ENCODE measurements at regions not wholly inside any gene's neighbourhood (a gene's known extent, or its start where the extent isn't known, plus 50 kb on each side); places are given as distances from the start of the nearest gene placed in this dataset.

DNA sequence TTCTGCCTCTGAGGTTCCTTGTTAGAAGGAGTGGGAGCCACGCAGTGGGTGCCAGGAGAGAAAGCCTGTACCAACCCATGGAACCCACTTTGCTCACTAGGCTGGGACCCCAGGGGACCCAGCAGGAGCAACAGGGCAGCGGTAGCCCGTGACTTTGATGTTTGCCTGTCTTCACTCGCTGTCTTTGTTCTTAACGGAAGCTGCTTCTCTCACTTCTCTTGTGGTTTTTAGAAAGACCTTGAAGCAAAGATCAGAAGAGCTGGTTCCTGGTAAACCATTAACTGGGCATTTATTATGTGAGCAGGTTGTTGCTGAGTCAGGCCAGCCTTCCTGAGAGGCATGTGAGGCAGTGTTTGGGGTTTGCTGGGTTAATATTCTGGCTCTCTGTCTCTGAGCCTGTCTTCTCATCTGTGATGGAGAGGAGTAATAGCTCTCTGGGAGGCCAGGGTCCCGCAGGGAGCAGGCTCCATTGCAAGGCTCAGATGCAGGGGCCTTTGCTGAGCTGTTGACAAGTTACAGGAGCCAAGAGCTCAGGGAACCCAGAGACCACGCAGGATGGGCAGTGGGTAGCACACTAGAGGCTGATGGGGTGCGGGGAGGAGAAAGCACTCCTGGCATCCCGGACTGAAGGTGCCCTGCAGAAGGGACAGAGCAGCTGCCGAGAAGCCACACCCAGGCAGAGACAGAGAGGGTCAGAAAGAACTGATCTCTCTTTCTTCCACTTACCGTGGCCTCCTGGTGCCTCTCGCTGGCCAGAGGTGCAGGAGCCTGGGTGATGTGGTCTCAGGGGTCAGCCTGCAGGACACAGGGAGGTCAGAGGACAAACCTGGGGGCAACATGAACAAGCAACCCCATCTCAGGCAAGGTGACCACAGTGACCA is 367.5 kb upstream of the C1orf174 start:
- no peak for TF ChIP-seq CTCF (IDR thresholded peaks at IDR 0.05)
- no peak overlapping the region for H3K4me3 ChIP-seq
- no peaks in the 10 kb centered on the region for H3K4me1 ChIP-seq
- H3K36me3 ChIP-seq: no peaks in the 10 kb centered on the region
- H3K9me3 ChIP-seq: no peaks in the 10 kb centered on the region
- DNase-seq (ENCODE audit: low spot score): no peak
- no peak overlapping the region for H3K27ac ChIP-seq
- no peaks in the 10 kb centered on the region for H3K27me3 ChIP-seq

DNA sequence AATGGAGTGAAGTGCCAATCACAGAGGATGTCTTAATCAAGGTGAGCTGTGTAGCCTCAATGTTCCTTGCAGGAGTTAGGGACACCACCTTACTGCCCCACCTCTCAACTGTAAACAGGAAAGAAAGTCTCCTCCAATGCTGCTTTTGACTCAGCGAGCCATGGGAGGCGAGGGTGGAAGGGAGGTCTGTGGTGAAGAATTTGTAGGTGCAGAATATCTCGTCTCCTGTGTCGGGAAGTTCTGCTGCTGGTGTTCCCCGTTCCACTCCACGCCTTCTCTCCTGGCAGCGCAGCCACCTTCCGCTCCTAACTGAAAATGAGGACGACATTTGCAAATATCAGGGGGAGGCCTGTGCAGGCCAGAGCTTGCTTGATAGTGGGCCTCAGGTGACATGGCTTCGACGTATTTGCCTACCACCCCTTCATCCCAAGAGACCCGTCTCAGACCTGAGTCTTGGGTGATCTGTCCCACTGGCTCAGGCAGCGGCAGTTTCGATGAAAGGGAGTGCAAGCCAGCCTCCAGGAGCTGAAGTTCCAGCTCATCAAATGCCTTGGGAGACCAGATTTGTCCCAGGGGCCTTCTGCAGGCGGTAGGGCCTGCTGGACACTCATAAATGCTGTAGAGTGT is 368.3 kb upstream of the C1orf174 start:
- no peak overlapping the region for H3K27ac ChIP-seq
- TF ChIP-seq CTCF (IDR thresholded peaks at IDR 0.05): no peak
- H3K27me3 ChIP-seq: no peaks in the 10 kb centered on the region
- H3K4me3 ChIP-seq: no peak overlapping the region
- DNase-seq (ENCODE audit: low spot score): no peak
- no peaks in the 10 kb centered on the region for H3K36me3 ChIP-seq
- H3K4me1 ChIP-seq: no peaks in the 10 kb centered on the region
- H3K9me3 ChIP-seq: no peaks in the 10 kb centered on the region

DNA sequence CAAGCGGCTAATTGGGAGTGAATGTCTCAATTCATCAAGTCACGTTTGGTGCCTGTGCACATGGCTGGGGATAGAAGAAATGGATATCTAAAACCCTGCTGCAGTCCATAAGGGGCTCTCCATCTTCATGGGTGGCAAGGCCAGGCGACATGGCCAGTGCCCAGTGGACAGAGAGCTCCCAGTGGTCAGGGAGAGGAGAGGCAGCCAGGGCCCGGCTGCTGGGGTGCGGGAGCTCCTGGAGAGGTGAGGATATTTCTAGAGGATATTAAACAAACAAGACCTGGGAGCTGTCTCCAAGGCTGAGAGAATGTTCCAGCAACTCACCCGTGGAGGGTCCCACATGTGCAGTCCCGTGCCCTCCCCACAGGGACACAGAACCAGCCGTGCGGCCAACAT is 368.8 kb upstream of the C1orf174 start:
- TF ChIP-seq CTCF (IDR thresholded peaks at IDR 0.05): no peak

GRCh38 chr1:4269330-4269729 is 369.3 kb upstream of the C1orf174 start:
- no peak overlapping the region for H3K27ac ChIP-seq
- H3K9me3 ChIP-seq: no peaks in the 10 kb centered on the region
- H3K27me3 ChIP-seq: no peaks in the 10 kb centered on the region
- no peaks in the 10 kb centered on the region for H3K4me1 ChIP-seq
- H3K4me3 ChIP-seq: no peak overlapping the region
- no peaks in the 10 kb centered on the region for H3K36me3 ChIP-seq
- no peak for DNase-seq (ENCODE audit: low spot score)
- TF ChIP-seq CTCF (IDR thresholded peaks at IDR 0.05): no peak

More for the DNA sequence above, 368.8 kb upstream of the C1orf174 start:
- Histone ChIP-seq H3K4me3 (no peak overlapping the region), H3K27me3 (no peaks in the 10 kb centered on the region), H3K4me1 (no peaks in the 10 kb centered on the region), H3K9me3 (no peaks in the 10 kb centered on the region), H3K27ac (no peak overlapping the region), H3K36me3 (no peaks in the 10 kb centered on the region)
- DNase-seq (ENCODE audit: low spot score): no peak

GRCh38 chr1:4269952-4270570 is 370.0 kb upstream of the C1orf174 start:
- no peaks in the 10 kb centered on the region for H3K4me1 ChIP-seq
- H3K27ac ChIP-seq: no peak overlapping the region
- H3K36me3 ChIP-seq: no peaks in the 10 kb centered on the region
- H3K4me3 ChIP-seq: no peak overlapping the region
- peaks cover 0 to under 1% of the 10 kb centered on the region in 2 donors for H3K9me3 ChIP-seq
- H3K27me3 ChIP-seq: no peaks in the 10 kb centered on the region
- TF ChIP-seq CTCF (IDR thresholded peaks at IDR 0.05): no peak
- DNase-seq (ENCODE audit: low spot score): no peak
